ENCODE measurements at regions not wholly inside any gene's neighbourhood (a gene's known extent, or its start where the extent isn't known, plus 50 kb on each side); places are given as distances from the start of the nearest gene placed in this dataset.
A peak's percentile ranks its signal among the peaks of the same experiment; 100 is the strongest.

DNA sequence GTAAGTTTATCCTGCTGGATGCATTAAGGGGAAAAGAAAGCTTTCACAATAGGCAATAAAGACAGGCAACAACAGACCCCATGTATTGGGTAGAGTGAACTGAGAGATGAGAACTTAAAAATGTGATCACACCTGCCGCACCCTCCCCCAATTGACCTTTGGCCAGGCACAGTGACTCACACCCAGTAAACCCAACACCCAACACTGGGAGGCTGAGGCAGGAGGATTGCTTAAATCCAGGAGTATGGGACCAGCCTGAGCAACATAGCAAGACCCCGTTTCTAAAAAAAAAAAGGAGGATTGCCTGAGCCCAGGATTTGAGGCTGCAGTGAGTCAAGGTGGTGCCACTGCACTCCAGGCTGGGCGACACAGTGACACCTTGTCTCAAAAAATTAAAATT lies 86.9 kb downstream of the MPP7 start:
- intact Hi-C loops (cut with DNase I): no loop called here
- Histone ChIP-seq H3K4me1 (peaks cover 6 to 38% (median 35%) of the 10 kb centered on the region in 4 donors), H3K36me3 (no peaks in the 10 kb centered on the region), H3K4me3 (no peak overlapping the region), H3K27me3 (no peaks in the 10 kb centered on the region), H3K27ac (replicated peaks in 1 of 4) (no peak overlapping the region), H3K9me3 (no peaks in the 10 kb centered on the region)
- TF ChIP-seq POLR2A (IDR thresholded peaks at IDR 0.05; ENCODE audit: low read depth) (no peak), CTCF (IDR thresholded peaks at IDR 0.05) (no peak), EP300 (IDR thresholded peaks at IDR 0.05) (no peak), POLR2AphosphoS5 (IDR thresholded peaks at IDR 0.05) (no peak)
- 64% methylated on average over 3 of the region's 3 CpGs for WGBS
- no peak for DNase-seq (ENCODE audit: extremely low spot score)

GRCh38 chr10:28214219-28214618 lies 88.6 kb downstream of the MPP7 start:
- no peaks in the 10 kb centered on the region for H3K9me3 ChIP-seq
- TF ChIP-seq POLR2A (IDR thresholded peaks at IDR 0.05; ENCODE audit: low read depth) (no peak), EP300 (IDR thresholded peaks at IDR 0.05) (no peak), CTCF (IDR thresholded peaks at IDR 0.05) (no peak), POLR2AphosphoS5 (IDR thresholded peaks at IDR 0.05) (no peak)
- intact Hi-C loops (cut with DNase I): no loop called here
- H3K27ac ChIP-seq (replicated peaks in 1 of 4): no peak overlapping the region
- no peak for DNase-seq (ENCODE audit: extremely low spot score)
- H3K4me1 ChIP-seq: peaks cover 4 to 35% (median 29%) of the 10 kb centered on the region in 4 donors
- WGBS: 62% methylated on average over 6 of the region's 6 CpGs
- no peak overlapping the region for H3K4me3 ChIP-seq
- H3K36me3 ChIP-seq: no peaks in the 10 kb centered on the region
- no peaks in the 10 kb centered on the region for H3K27me3 ChIP-seq

DNA sequence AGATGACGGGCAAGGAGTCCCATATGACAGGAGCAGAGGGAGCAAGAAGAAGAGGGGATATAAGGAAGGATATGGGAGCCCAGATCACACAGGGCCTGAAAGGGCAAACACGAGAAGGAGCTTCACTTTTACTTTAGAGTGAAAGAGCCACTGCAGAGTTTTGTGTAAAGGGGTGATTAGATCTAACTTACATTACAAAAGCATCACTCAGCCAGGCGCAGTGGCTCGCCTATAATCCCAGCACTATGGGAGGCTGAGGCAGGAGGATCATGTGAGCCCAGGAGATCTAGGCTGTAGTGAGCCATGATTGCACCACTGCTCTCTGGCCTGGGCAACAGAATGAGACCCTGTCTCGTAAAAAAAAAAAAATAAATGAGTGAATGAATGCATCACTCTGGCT lies 91.1 kb downstream of the MPP7 start:
- Histone ChIP-seq H3K27ac (replicated peaks in 1 of 4) (no peak overlapping the region), H3K27me3 (no peaks in the 10 kb centered on the region), H3K9me3 (peaks cover 0 to 8% (median 2%) of the 10 kb centered on the region in 4 donors), H3K36me3 (no peaks in the 10 kb centered on the region), H3K4me3 (no peak overlapping the region), H3K4me1 (peaks cover 0 to 18% (median 11%) of the 10 kb centered on the region in 4 donors)
- no peak for DNase-seq (ENCODE audit: extremely low spot score)
- intact Hi-C loops (cut with DNase I): no loop called here
- TF ChIP-seq POLR2AphosphoS5 (IDR thresholded peaks at IDR 0.05): no peak
- no peak for TF ChIP-seq CTCF (IDR thresholded peaks at IDR 0.05)
- TF ChIP-seq POLR2A (IDR thresholded peaks at IDR 0.05; ENCODE audit: low read depth): no peak
- no peak for TF ChIP-seq EP300 (IDR thresholded peaks at IDR 0.05)
- WGBS: 81% methylated on average over 5 of the region's 5 CpGs

DNA sequence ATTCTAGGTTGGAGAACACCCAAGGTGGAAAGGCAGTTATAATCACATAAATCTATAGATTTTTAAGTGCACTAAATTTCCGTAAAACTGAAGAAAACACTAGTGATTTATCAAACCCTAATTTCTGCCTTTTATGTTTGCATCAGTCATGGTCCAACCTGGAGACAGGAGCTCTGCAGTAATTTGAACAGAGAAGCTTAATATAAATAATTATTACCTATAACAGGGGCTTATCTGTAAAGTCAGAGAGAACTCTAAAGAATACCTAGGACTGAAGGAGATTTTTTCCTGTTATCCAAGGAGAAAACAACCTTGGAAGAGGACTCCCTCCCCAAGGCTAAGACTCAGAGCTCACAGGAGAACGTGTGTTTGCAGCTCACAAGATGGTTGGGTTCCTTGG lies 95.1 kb downstream of the MPP7 start:
- intact Hi-C loops (cut with DNase I): no loop called here
- WGBS: 86% methylated on average over 2 of the region's 2 CpGs
- H3K36me3 ChIP-seq: no peaks in the 10 kb centered on the region
- H3K27ac ChIP-seq (replicated peaks in 1 of 4): no peak overlapping the region
- DNase-seq (ENCODE audit: extremely low spot score): no peak
- no peak overlapping the region for H3K4me3 ChIP-seq
- H3K27me3 ChIP-seq: no peaks in the 10 kb centered on the region
- H3K4me1 ChIP-seq: peaks cover 4 to 10% (median 7%) of the 10 kb centered on the region in 4 donors
- H3K9me3 ChIP-seq: peaks cover 0 to 8% (median 2%) of the 10 kb centered on the region in 4 donors
- TF ChIP-seq CTCF (IDR thresholded peaks at IDR 0.05) (no peak), EP300 (IDR thresholded peaks at IDR 0.05) (no peak), POLR2AphosphoS5 (IDR thresholded peaks at IDR 0.05) (no peak), POLR2A (IDR thresholded peaks at IDR 0.05; ENCODE audit: low read depth) (no peak)

DNA sequence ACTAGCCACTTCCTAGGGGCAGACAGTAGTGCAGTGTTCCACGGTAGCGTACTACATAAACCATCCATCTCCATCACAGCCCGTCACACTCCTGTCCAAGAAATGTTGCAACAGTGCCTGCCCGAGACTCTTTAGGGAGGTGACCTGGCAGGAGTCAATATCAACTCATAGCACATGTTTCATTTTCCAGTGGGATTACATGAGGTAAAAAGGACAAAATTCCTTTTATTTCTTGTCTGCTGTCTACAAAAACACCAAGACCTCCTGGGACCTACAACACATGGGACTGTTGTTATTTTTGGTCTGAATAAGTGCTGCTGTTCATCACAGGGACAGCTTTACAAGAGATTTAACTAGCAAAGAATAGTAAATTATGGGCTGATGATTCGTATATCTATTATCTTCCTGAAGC lies 99.9 kb downstream of the MPP7 start:
- no peaks in the 10 kb centered on the region for H3K36me3 ChIP-seq
- TF ChIP-seq POLR2A (IDR thresholded peaks at IDR 0.05; ENCODE audit: low read depth): no peak
- TF ChIP-seq POLR2AphosphoS5 (IDR thresholded peaks at IDR 0.05): peak; percentile 52 to 62
- TF ChIP-seq CTCF (IDR thresholded peaks at IDR 0.05): no peak
- no peak for TF ChIP-seq EP300 (IDR thresholded peaks at IDR 0.05)
- no peaks in the 10 kb centered on the region for H3K27me3 ChIP-seq
- peaks cover 7 to 33% (median 32%) of the 10 kb centered on the region in 4 donors for H3K4me1 ChIP-seq
- intact Hi-C loops (cut with DNase I): no loop called here
- peak overlapping the region; percentile 48 to 63 (median 60) for H3K27ac ChIP-seq (replicated peaks in 1 of 4)
- no peak for DNase-seq (ENCODE audit: extremely low spot score)
- H3K9me3 ChIP-seq: peaks cover 0 to 3% (median under 1%) of the 10 kb centered on the region in 4 donors
- peak overlapping the region; percentile 5 to 41 (median 23) for H3K4me3 ChIP-seq
- WGBS: 39% methylated on average over 4 of the region's 5 CpGs

All from esophagus muscularis mucosa (tissue), 4 donors.